ENCODE measurements at regions not wholly inside any gene's neighbourhood (a gene's known extent, or its start where the extent isn't known, plus 50 kb on each side); places are given as distances from the start of the nearest gene placed in this dataset.

DNA sequence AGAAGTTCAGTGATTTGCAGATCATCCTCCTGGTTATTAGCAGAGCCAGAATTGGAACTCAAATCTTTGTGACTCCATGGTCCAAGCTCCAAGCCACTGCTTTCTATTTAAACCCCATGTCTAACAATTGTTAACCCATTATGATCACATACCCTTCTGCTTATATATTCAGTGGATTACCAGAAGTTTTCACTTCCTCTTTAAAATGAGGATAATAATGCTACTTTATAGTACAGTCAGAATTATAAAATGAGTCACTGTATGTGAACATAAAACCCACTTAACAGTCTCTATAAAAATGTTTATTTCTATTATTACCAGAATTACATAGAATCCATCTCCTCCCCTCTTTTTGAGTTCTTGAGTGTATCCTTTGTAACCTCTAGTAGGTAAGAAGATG, 550.7 kb upstream of the DPPA4 start:
- TF ChIP-seq GATA3 (IDR thresholded peaks at IDR 0.05; ENCODE audit: low read depth, low read length): no peak
- TF ChIP-seq GATA2 (IDR thresholded peaks at IDR 0.05; ENCODE audit: low read depth, low read length): no peak

Data from SH-SY5Y (cell line).